ENCODE measurements at regions not wholly inside any gene's neighbourhood (a gene's known extent, or its start where the extent isn't known, plus 50 kb on each side); places are given as distances from the start of the nearest gene placed in this dataset.

GRCh38 chr3:173266441-173266840 lies 125.4 kb upstream of the SPATA16 start:
- TF ChIP-seq CTCF (IDR thresholded peaks at IDR 0.05; ENCODE audit: extremely low read depth, insufficient read depth, missing control alignments), result no peak
- in situ Hi-C loops (cut with MboI; ENCODE audit: low pct_unique_long_range_greater_than_20kb, low sequenced_read_pairs, unreplicated experiment), result no loop called here
- no peak for DNase-seq (ENCODE audit: low spot score)

GRCh38 chr3:173258697-173259096 lies 117.7 kb upstream of the SPATA16 start:
- no peak for TF ChIP-seq CTCF (IDR thresholded peaks at IDR 0.05; ENCODE audit: extremely low read depth, insufficient read depth, missing control alignments)
- in situ Hi-C loops (cut with MboI; ENCODE audit: low pct_unique_long_range_greater_than_20kb, low sequenced_read_pairs, unreplicated experiment), result no loop called here
- no peak for DNase-seq (ENCODE audit: low spot score)

DNA sequence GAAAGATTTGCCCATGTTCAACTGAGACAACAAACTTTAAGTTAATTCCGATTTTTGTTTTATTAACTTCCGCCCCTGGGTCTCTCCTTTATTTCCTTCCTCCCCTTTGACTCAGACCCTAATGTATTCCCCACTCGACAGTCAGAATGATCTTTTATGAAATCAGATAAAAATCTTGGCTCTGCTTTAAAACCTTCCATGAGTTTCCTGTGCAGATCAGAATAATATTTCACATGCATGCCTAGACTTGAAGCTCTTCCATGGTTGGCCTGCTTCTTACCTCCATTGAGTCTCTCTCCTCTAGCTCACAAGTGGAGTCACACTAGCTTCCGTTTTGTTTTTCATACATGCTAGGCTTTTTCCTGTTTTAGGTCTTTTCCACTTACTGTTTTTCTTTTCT lies 116.8 kb upstream of the SPATA16 start:
- in situ Hi-C loops (cut with MboI; ENCODE audit: low pct_unique_long_range_greater_than_20kb, low sequenced_read_pairs, unreplicated experiment), result no loop called here
- TF ChIP-seq CTCF (IDR thresholded peaks at IDR 0.05; ENCODE audit: extremely low read depth, insufficient read depth, missing control alignments), result no peak

GRCh38 chr3:173255555-173255954 lies 114.5 kb upstream of the SPATA16 start:
- DNase-seq (ENCODE audit: low spot score), result no peak
- no peak for TF ChIP-seq CTCF (IDR thresholded peaks at IDR 0.05; ENCODE audit: extremely low read depth, insufficient read depth, missing control alignments)
- in situ Hi-C loops (cut with MboI; ENCODE audit: low pct_unique_long_range_greater_than_20kb, low sequenced_read_pairs, unreplicated experiment), result no loop called here

More for the DNA sequence above, 116.8 kb upstream of the SPATA16 start:
- DNase-seq (ENCODE audit: low spot score), result no peak

GRCh38 chr3:173253471-173253870 lies 112.4 kb upstream of the SPATA16 start:
- in situ Hi-C loops (cut with MboI; ENCODE audit: low pct_unique_long_range_greater_than_20kb, low sequenced_read_pairs, unreplicated experiment), result no loop called here
- no peak for TF ChIP-seq CTCF (IDR thresholded peaks at IDR 0.05; ENCODE audit: extremely low read depth, insufficient read depth, missing control alignments)
- no peak for DNase-seq (ENCODE audit: low spot score)

DNA sequence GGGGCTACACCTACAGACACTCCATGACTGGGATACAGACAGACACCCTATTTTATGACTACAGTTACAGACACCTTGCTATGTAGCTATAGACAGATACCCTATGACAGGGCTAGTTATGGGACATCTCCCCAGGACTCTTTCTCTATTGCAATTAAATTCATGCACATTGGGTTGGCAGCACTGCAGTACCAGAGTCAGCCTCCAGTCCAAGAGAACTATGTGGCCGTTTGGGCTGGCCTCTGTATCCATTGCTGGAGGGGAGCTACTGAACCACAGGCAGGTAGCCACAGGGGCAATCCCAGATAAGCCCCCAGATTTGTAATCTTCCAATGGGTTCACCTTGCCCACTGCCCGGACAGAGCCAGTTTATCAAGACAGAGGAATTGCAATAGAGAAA lies 108.4 kb upstream of the SPATA16 start:
- DNase-seq (ENCODE audit: low spot score), result no peak
- in situ Hi-C loops (cut with MboI; ENCODE audit: low pct_unique_long_range_greater_than_20kb, low sequenced_read_pairs, unreplicated experiment), result no loop called here
- no peak for TF ChIP-seq CTCF (IDR thresholded peaks at IDR 0.05; ENCODE audit: extremely low read depth, insufficient read depth, missing control alignments)

GRCh38 chr3:173241727-173242126 lies 100.7 kb upstream of the SPATA16 start:
- DNase-seq (ENCODE audit: low spot score), result no peak
- no peak for TF ChIP-seq CTCF (IDR thresholded peaks at IDR 0.05; ENCODE audit: extremely low read depth, insufficient read depth, missing control alignments)
- in situ Hi-C loops (cut with MboI; ENCODE audit: low pct_unique_long_range_greater_than_20kb, low sequenced_read_pairs, unreplicated experiment), result no loop called here
